H1 (cell line): ENCODE measurements at regions not wholly inside any gene's neighbourhood (a gene's known extent, or its start where the extent isn't known, plus 50 kb on each side); places are given as distances from the start of the nearest gene placed in this dataset.

Experiments
- CTCF ChIA-PET: fragments of 300-600 bp; sonication (Branson Sonifier 250); formaldehyde crosslinking; loops from one replicate; lab custom pipeline; 2021; ENCODE audit not compliant: partially characterized antibody; lab: Charles Lee
- POLR2A ChIA-PET: fragments of 300-600 bp; sonication (Branson Sonifier 250); formaldehyde crosslinking; loops from one replicate; lab custom pipeline; 2021; ENCODE audit warnings: inconsistent platforms; ENCODE audit not compliant: partially characterized antibody; lab: Charles Lee
- DNase-seq, 2 experiments: peaks; one replicate each; pipeline versions ENCODE4 v3.0.0 to v3.0.0-alpha.2; 2010 to 2022; ENCODE audit warnings: low spot score in 2 of 2, low read depth in 1 of 2, mixed read lengths in 1 of 2
- FAIRE-seq: peaks from 2 replicates; lab custom pipeline; 2011; peaks lifted over from hg19 to GRCh38; lab: Jason Lieb, UNC
- H2AFZ ChIP-seq: 2 replicates; pipeline ENCODE4 v1.8.1; 2012; ENCODE audit warnings: low read length, inconsistent platforms
- H2AK5ac ChIP-seq: 2 replicates; pipeline ENCODE4 v1.6.1; 2013; ENCODE audit warnings: low read depth, low read length
- H2BK120ac ChIP-seq: replicated peaks from 2 replicates; pipeline ENCODE3; 2013; ENCODE audit warnings: low read depth, low read length, inconsistent platforms
- H2BK12ac ChIP-seq: 2 replicates; pipeline ENCODE4 v1.6.1; 2013; ENCODE audit warnings: low read depth, low read length
- H2BK15ac ChIP-seq: 2 replicates; pipeline ENCODE4 v1.6.1; 2013; ENCODE audit warnings: low read length
- H2BK20ac ChIP-seq: 2 replicates; pipeline ENCODE4 v1.6.1; 2013; ENCODE audit warnings: low read length
- H2BK5ac ChIP-seq: 2 replicates; pipeline ENCODE4 v1.6.1; 2013; ENCODE audit warnings: low read depth, low read length
- H3K14ac ChIP-seq: 2 replicates; pipeline ENCODE4 v1.6.1; 2013; ENCODE audit warnings: inconsistent platforms; ENCODE audit not compliant: insufficient read length
- H3K18ac ChIP-seq: 2 replicates; pipeline ENCODE4 v1.6.1; 2013; ENCODE audit warnings: low read length; ENCODE audit errors: extremely low read depth
- H3K23ac ChIP-seq: 2 replicates; pipeline ENCODE4 v1.6.1; 2013; ENCODE audit warnings: inconsistent platforms; ENCODE audit not compliant: insufficient read length
- H3K23me2 ChIP-seq: 2 replicates; pipeline ENCODE4 v1.6.1; 2013; ENCODE audit warnings: low read depth, low read length
- H3K27ac ChIP-seq: 2 replicates; pipeline ENCODE4 v1.6.1; 2011; ENCODE audit warnings: low read depth, low read length, inconsistent platforms
- H3K27me3 ChIP-seq, 4 experiments: replicated peaks in 1 of 4; 1 replicate in 1 of 4; 2 replicates in 3 of 4; pipeline versions ENCODE4 v1.6.1 to v1.8.1; 2011 to 2013; ENCODE audit warnings: low read length in 3 of 4, mild to moderate bottlenecking in 3 of 4, inconsistent platforms in 2 of 4, mixed read lengths in 2 of 4, moderate library complexity in 1 of 4; ENCODE audit not compliant: control insufficient read depth in 3 of 4, insufficient read depth in 3 of 4; ENCODE audit errors: extremely low read depth in 1 of 4
- H3K36me3 ChIP-seq, 4 experiments: 2 replicates each; pipeline versions ENCODE4 v1.6.1 to v1.8.1; 2011 to 2013; ENCODE audit warnings: mild to moderate bottlenecking in 4 of 4, low read length in 3 of 4, moderate library complexity in 2 of 4, control low read depth in 1 of 4, inconsistent platforms in 1 of 4; ENCODE audit not compliant: insufficient read depth in 4 of 4, control insufficient read depth in 2 of 4
- H3K4ac ChIP-seq: replicated peaks from 2 replicates; pipeline ENCODE3; 2013; ENCODE audit warnings: low read length, low read depth, mixed read lengths, inconsistent platforms; ENCODE audit not compliant: insufficient read length
- H3K4me1 ChIP-seq, 4 experiments: replicated peaks in 1 of 4; 1 replicate in 1 of 4; 2 replicates in 3 of 4; pipeline versions ENCODE4 v1.6.1 to v1.8.1; 2011 to 2013; ENCODE audit warnings: low read length in 3 of 4, inconsistent platforms in 2 of 4, mixed read lengths in 1 of 4; ENCODE audit not compliant: insufficient read depth in 4 of 4, control insufficient read depth in 3 of 4
- H3K4me2 ChIP-seq, 2 experiments: 2 replicates each; pipeline versions ENCODE4 v1.6.1 to v1.8.1; 2011 to 2013; ENCODE audit warnings: low read depth in 2 of 2, low read length in 2 of 2, control low read depth in 1 of 2, inconsistent platforms in 1 of 2, mild to moderate bottlenecking in 1 of 2; ENCODE audit not compliant: insufficient read depth in 1 of 2
- H3K4me3 ChIP-seq, 4 experiments: fragments of 200-600, 300-600 bp in 1 of 4; sonication (generic), shearing (Covaris generic), sonication (Bioruptor Twin) in 1 of 4; 2 replicates each; pipeline versions ENCODE4 v1.5.1 to v1.8.1; 2011 to 2016; ENCODE audit warnings: low read length in 4 of 4, low read depth in 3 of 4, control low read depth in 2 of 4, inconsistent platforms in 2 of 4, mild to moderate bottlenecking in 2 of 4, mixed read lengths in 1 of 4, moderate library complexity in 1 of 4; ENCODE audit not compliant: insufficient read depth in 2 of 4; ENCODE audit errors: extremely low read depth in 1 of 4
- H3K56ac ChIP-seq: replicated peaks from 2 replicates; pipeline ENCODE3; 2013; ENCODE audit warnings: low read depth, mild to moderate bottlenecking, mixed read lengths, low read length, inconsistent platforms; ENCODE audit not compliant: insufficient read length
- H3K79me1 ChIP-seq: 2 replicates; pipeline ENCODE4 v1.6.1; 2013; ENCODE audit warnings: low read depth, low read length, control low read depth
- H3K79me2 ChIP-seq, 2 experiments: 2 replicates each; pipeline versions ENCODE4 v1.6.1 to v1.8.1; 2012 to 2013; ENCODE audit warnings: low read length in 2 of 2, mild to moderate bottlenecking in 2 of 2, inconsistent platforms in 1 of 2; ENCODE audit not compliant: insufficient read depth in 2 of 2, control insufficient read depth in 1 of 2
- H3K9ac ChIP-seq, 4 experiments: replicated peaks in 1 of 4; 1 replicate in 1 of 4; 2 replicates in 3 of 4; pipeline versions ENCODE4 v1.6.1 to v1.8.1; 2011 to 2013; ENCODE audit warnings: low read depth in 3 of 4, low read length in 3 of 4, control low read depth in 2 of 4, mild to moderate bottlenecking in 2 of 4, moderate library complexity in 2 of 4, inconsistent platforms in 1 of 4; ENCODE audit errors: extremely low read depth in 1 of 4
- H3K9me3 ChIP-seq, 2 experiments: 2 replicates each; pipeline versions ENCODE4 v1.6.1 to v1.8.1; 2012 to 2013; ENCODE audit warnings: mild to moderate bottlenecking in 2 of 2, moderate library complexity in 2 of 2, control low read depth in 1 of 2, inconsistent platforms in 1 of 2, low read depth in 1 of 2, low read length in 1 of 2, mixed read lengths in 1 of 2; ENCODE audit not compliant: insufficient read depth in 2 of 2
- H4K20me1 ChIP-seq, 2 experiments: replicated peaks in 1 of 2; 2 replicates each; pipeline versions ENCODE3 to v1.8.1; 2011 to 2013; ENCODE audit warnings: inconsistent platforms in 2 of 2, low read length in 2 of 2, mild to moderate bottlenecking in 1 of 2; ENCODE audit not compliant: insufficient read depth in 2 of 2, control insufficient read depth in 1 of 2
- H4K5ac ChIP-seq: 2 replicates; pipeline ENCODE4 v1.6.1; 2013; ENCODE audit warnings: low read length, low read depth, mixed read lengths, inconsistent platforms; ENCODE audit not compliant: insufficient read length
- H4K8ac ChIP-seq: 2 replicates; pipeline ENCODE4 v1.8.0; 2013; ENCODE audit warnings: mild to moderate bottlenecking, moderate library complexity, low read length, inconsistent platforms; ENCODE audit not compliant: insufficient read depth; ENCODE audit errors: extremely low read depth
- H4K91ac ChIP-seq: replicated peaks from 2 replicates; pipeline ENCODE3; 2013; ENCODE audit warnings: low read length, mixed read lengths, inconsistent platforms; ENCODE audit not compliant: insufficient read length
- CBX8 ChIP-seq: fragments of 300-800, 300-1000 bp; sonication (generic); IDR thresholded peaks from 2 replicates; pipeline ENCODE4 v1.7.1; 2016; ENCODE audit warnings: low read depth, low read length, borderline replicate concordance
- HDAC2 ChIP-seq, 2 experiments: fragments of 300-600 bp in 1 of 2; sonication (generic) in 1 of 2; IDR thresholded peaks; 2 replicates each; pipeline ENCODE4 v1.6.1; 2011 to 2012; ENCODE audit warnings: low read depth in 2 of 2, low read length in 2 of 2, mild to moderate bottlenecking in 2 of 2, moderate library complexity in 2 of 2, borderline replicate concordance in 1 of 2, inconsistent platforms in 1 of 2
- WGBS, 2 experiments: shearing (Covaris generic) in 1 of 2; methylation state at CpG; one replicate each; pipeline versions ENCODE4 v1.1.6 to v1.1.7; 2013 to 2015; ENCODE audit warnings: low lambda C conversion rate in 2 of 2, mixed read lengths in 2 of 2, inconsistent platforms in 1 of 2, low coverage in 1 of 2, missing lambda C conversion rate in 1 of 2; ENCODE audit not compliant: insufficient replicate concordance in 2 of 2, insufficient coverage in 1 of 2, insufficient read length in 1 of 2; ENCODE audit errors: extremely low coverage in 1 of 2, missing lambda C conversion rate in 1 of 2; 5-methylcytosine and 5-hydroxymethylcytosine counted together

DNA sequence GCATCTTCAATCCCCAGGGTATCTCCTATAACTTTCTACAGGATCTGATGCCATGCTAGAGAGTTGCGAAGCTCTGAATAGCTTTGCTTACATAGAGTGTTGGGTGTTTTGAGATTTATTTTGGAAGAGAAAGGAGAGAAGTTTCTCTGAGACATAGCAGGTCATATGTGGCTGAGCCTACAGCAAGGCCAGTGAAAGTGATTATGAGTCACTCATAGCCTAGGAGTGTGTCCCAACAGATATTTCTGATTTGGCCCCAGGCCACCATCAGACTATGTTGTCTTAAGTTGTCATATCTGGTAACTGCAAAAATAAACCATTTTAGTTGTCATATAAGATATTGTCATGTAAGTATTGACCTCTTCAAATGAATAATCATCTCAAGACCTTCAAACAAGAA is 132.0 kb upstream of the RAI14 start:
- 93% methylated on average over 1 of the region's 1 CpG; no CpG with 5 or more reads in 1 of the 2 experiments for WGBS, 2 experiments
- peaks cover 0 to 9% (median 3%) of the 10 kb centered on the region in 4 experiments; a peak in 3 of 7 replicates for H3K4me1 ChIP-seq
- POLR2A ChIA-PET: interaction anchor here (0.7 to 1.8 kb wide), 2 partner anchors 49 to 374 kb away, joined by 4 to 7 read pairs; no protein-coding TSS in a partner anchor
- H2AFZ ChIP-seq: no peak overlapping the region
- no peaks in the 10 kb centered on the region for H3K36me3 ChIP-seq
- no peak overlapping the region for H3K4me3 ChIP-seq
- no peak for FAIRE-seq
- no peak overlapping the region for H2BK120ac ChIP-seq
- no peaks in the 10 kb centered on the region for H4K20me1 ChIP-seq
- 0 out of 2 replicates have a peak overlapping the region, but pooled peaks have one; percentile 26 for H2AK5ac ChIP-seq
- H2BK20ac ChIP-seq: no peak overlapping the region
- no peaks in the 10 kb centered on the region for H3K23me2 ChIP-seq
- DNase-seq: no peak
- H4K91ac ChIP-seq: no peak overlapping the region
- peak overlapping the region; percentile 80; the same call in 1 of the 2 replicates for H2BK5ac ChIP-seq
- H4K8ac ChIP-seq: no peak overlapping the region
- H3K79me1 ChIP-seq: no peaks in the 10 kb centered on the region
- CTCF ChIA-PET: interaction anchor here (0.8 to 3.2 kb wide), 23 partner anchors 9 to 375 kb away, joined by 3 to 25 read pairs (median 4); no protein-coding TSS in a partner anchor
- H3K79me2 ChIP-seq: no peaks in the 10 kb centered on the region
- H3K4ac ChIP-seq: no peak overlapping the region
- H2BK12ac ChIP-seq: peak overlapping the region; percentile 32; the same call in 1 of the 2 replicates
- H3K56ac ChIP-seq: no peak overlapping the region
- H3K4me2 ChIP-seq: no peak overlapping the region
- no peak overlapping the region; the same call in 1 of the 2 replicates for H3K18ac ChIP-seq
- H3K9me3 ChIP-seq: no peaks in the 10 kb centered on the region
- no peaks in the 10 kb centered on the region for H3K27me3 ChIP-seq
- H3K27ac ChIP-seq: no peak overlapping the region
- no peak overlapping the region for H3K23ac ChIP-seq
- no peak overlapping the region for H3K14ac ChIP-seq
- no peak overlapping the region for H3K9ac ChIP-seq
- H4K5ac ChIP-seq: no peak overlapping the region
- TF ChIP-seq CBX8 (no peak), HDAC2 (IDR thresholded peaks at IDR 0.05; ENCODE audit: borderline replicate concordance in 1 of 2, low read depth in 2 of 2, low read length in 2 of 2) (no peak)
- H2BK15ac ChIP-seq: no peak overlapping the region
